ENCODE measurements at regions not wholly inside any gene's neighbourhood (a gene's known extent, or its start where the extent isn't known, plus 50 kb on each side); places are given as distances from the start of the nearest gene placed in this dataset.

DNA sequence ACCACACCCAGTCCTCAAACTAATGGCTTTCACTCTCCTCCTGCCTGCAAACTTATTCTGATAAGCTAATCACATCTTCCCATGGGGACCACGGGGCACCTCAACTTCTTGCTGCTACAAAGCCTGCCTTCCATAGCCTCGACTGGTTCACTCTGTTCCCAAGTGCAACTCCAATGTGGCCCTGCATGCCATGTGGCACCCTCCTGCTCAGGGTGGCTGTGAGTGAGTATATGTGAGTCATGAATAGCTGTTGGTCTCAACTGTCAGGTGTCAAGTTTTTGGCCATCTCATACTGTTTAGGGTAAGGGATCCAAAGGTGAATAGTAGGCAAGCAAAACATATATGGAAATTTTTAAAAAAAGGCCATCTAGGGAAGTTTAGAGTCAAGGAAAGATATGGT is 276.1 kb upstream of the DCC start:
- TF ChIP-seq EZH2 (IDR thresholded peaks at IDR 0.05; ENCODE audit: borderline replicate concordance, low read depth, low read length, poor library complexity, severe bottlenecking): no peak
- TF ChIP-seq, protein P1, sequence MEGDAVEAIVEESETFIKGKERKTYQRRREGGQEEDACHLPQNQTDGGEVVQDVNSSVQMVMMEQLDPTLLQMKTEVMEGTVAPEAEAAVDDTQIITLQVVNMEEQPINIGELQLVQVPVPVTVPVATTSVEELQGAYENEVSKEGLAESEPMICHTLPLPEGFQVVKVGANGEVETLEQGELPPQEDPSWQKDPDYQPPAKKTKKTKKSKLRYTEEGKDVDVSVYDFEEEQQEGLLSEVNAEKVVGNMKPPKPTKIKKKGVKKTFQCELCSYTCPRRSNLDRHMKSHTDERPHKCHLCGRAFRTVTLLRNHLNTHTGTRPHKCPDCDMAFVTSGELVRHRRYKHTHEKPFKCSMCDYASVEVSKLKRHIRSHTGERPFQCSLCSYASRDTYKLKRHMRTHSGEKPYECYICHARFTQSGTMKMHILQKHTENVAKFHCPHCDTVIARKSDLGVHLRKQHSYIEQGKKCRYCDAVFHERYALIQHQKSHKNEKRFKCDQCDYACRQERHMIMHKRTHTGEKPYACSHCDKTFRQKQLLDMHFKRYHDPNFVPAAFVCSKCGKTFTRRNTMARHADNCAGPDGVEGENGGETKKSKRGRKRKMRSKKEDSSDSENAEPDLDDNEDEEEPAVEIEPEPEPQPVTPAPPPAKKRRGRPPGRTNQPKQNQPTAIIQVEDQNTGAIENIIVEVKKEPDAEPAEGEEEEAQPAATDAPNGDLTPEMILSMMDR (conservative IDR thresholded peaks at IDR 0.05; ENCODE audit: low read depth, low read length): no peak

All from A673 (cell line).